ENCODE measurements at regions not wholly inside any gene's neighbourhood (a gene's known extent, or its start where the extent isn't known, plus 50 kb on each side); places are given as distances from the start of the nearest gene placed in this dataset.
"Not testable (repeated sequence)": the region's sequence is repeated elsewhere in the genome, so short reads cannot be mapped to it uniquely, and the experiment has no call there.

- H4K20me1 ChIP-seq (ENCODE audit: insufficient read depth, low read length); in situ Hi-C loops (cut with MboI; ENCODE audit: low sequenced_read_pairs); H4K5ac ChIP-seq (ENCODE audit: low read depth, low read length); H3K4me2 ChIP-seq (ENCODE audit: low read depth, low read length); H3K9me1 ChIP-seq (ENCODE audit: insufficient read depth, low read length); CTCF ChIA-PET; H2AFZ ChIP-seq (replicated peaks; ENCODE audit: low read length, poor library complexity); H2BK20ac ChIP-seq (ENCODE audit: low read depth, low read length); H4K8ac ChIP-seq (ENCODE audit: low read depth in 2 of 2, low read length in 2 of 2); H3K9me3 ChIP-seq (ENCODE audit: control insufficient read depth, insufficient read depth, low read length); H3K18ac ChIP-seq (ENCODE audit: low read depth, low read length); H4K91ac ChIP-seq (ENCODE audit: insufficient read depth, low read depth, low read length); H2AK9ac ChIP-seq (replicated peaks; ENCODE audit: low read depth, low read length, poor library complexity); H2BK5ac ChIP-seq (ENCODE audit: low read depth, low read length, poor library complexity, severe bottlenecking); H3K79me1 ChIP-seq (ENCODE audit: low read depth in 1 of 2, low read length in 2 of 2); DNase-seq; dilution Hi-C loops (cut with HindIII; ENCODE audit: low sequenced_read_pairs, unreplicated experiment); H3K4me3 ChIP-seq (ENCODE audit: insufficient read depth, low read depth, low read length); ATAC-seq (ENCODE audit: low read depth); H2BK120ac ChIP-seq (ENCODE audit: low read depth, low read length); H3K56ac ChIP-seq (ENCODE audit: extremely low read depth, insufficient read depth, low read length); BruUV-seq (replicated peaks); H3K14ac ChIP-seq (replicated peaks; ENCODE audit: low read depth, low read length); intact Hi-C loops (cut with micrococcal nuclease); H3K27ac ChIP-seq (ENCODE audit: insufficient read depth, low read length); H3K23ac ChIP-seq (ENCODE audit: low read depth, low read length); H3K36me3 ChIP-seq (ENCODE audit: control insufficient read depth, insufficient read depth, low read length); H3K9ac ChIP-seq (ENCODE audit: low read depth, low read length); H2AK5ac ChIP-seq (ENCODE audit: low read depth, low read length); H3K4me1 ChIP-seq (ENCODE audit: control insufficient read depth, insufficient read depth, low read length); H3K4ac ChIP-seq (ENCODE audit: low read depth, low read length); H2BK15ac ChIP-seq (ENCODE audit: low read depth, low read length); POLR2A ChIA-PET (ENCODE audit: unreplicated experiment): not testable (repeated sequence)
- WGBS, 2 experiments (ENCODE audit: extremely low coverage in 2 of 2, insufficient read length in 1 of 2): no CpG with 5 or more reads among the region's 5 CpGs
- H3K27me3 ChIP-seq (ENCODE audit: control insufficient read depth, insufficient read depth, low read length): peaks cover 36% of the 10 kb centered on the region
These were observed 107.7 kb downstream of the TRIM43 start for GRCh38 chr2:95699201-95700184.
